LNCaP clone FGC (cell line): ENCODE measurements at regions not wholly inside any gene's neighbourhood (a gene's known extent, or its start where the extent isn't known, plus 50 kb on each side); places are given as distances from the start of the nearest gene placed in this dataset.

Source experiments
- DNase-seq: peaks from one replicate; pipeline ENCODE4 v3.0.0-alpha.2; 2011; ENCODE audit warnings: low read depth
- H3K4me3 ChIP-seq: 2 replicates; pipeline ENCODE4 v1.5.1; 2011; ENCODE audit warnings: mild to moderate bottlenecking, low read depth, low read length, control low read depth
- CTCF ChIP-seq: IDR thresholded peaks from 2 replicates; pipeline ENCODE4 v1.5.1; 2012; ENCODE audit warnings: mild to moderate bottlenecking; ENCODE audit not compliant: control insufficient read depth, insufficient read depth; ENCODE audit errors: extremely low read depth

GRCh38 chr10:108413954-108414353 is 1249.4 kb upstream of the SORCS1 start:
- no peak for TF ChIP-seq CTCF
- no peak overlapping the region for H3K4me3 ChIP-seq
- DNase-seq, result no peak

- no peak for TF ChIP-seq CTCF
- no peak for DNase-seq
These were observed 1247.8 kb upstream of the SORCS1 start for GRCh38 chr10:108412323-108412722.

GRCh38 chr10:108411894-108412293 is 1247.4 kb upstream of the SORCS1 start:
- DNase-seq, result no peak
- TF ChIP-seq CTCF, result no peak
- H3K4me3 ChIP-seq, result no peak overlapping the region

More at GRCh38 chr10:108412323-108412722, 1247.8 kb upstream of the SORCS1 start:
- H3K4me3 ChIP-seq, result no peak overlapping the region

- no peak overlapping the region for H3K4me3 ChIP-seq
- no peak for TF ChIP-seq CTCF
- DNase-seq, result no peak
These were observed 1246.7 kb upstream of the SORCS1 start for GRCh38 chr10:108411206-108411605.

- TF ChIP-seq CTCF, result no peak
- no peak for DNase-seq
- no peak overlapping the region for H3K4me3 ChIP-seq
These were observed 1245.7 kb upstream of the SORCS1 start for GRCh38 chr10:108410236-108410635.

- TF ChIP-seq CTCF, result no peak
- H3K4me3 ChIP-seq, result no peak overlapping the region
- no peak for DNase-seq
These were observed 1244.8 kb upstream of the SORCS1 start for GRCh38 chr10:108409306-108409705.

GRCh38 chr10:108404155-108404554 is 1239.6 kb upstream of the SORCS1 start:
- DNase-seq, result no peak
- no peak overlapping the region for H3K4me3 ChIP-seq
- TF ChIP-seq CTCF, result no peak
